HG02798 (cell line): ENCODE measurements at regions not wholly inside any gene's neighbourhood (a gene's known extent, or its start where the extent isn't known, plus 50 kb on each side); places are given as distances from the start of the nearest gene placed in this dataset.

Source experiments
- ATAC-seq: cut with Tn5 transposase; IDR thresholded peaks from one replicate; pipeline ENCODE4 v1.9.1; 2021; ENCODE audit warnings: mild to moderate bottlenecking; ENCODE audit not compliant: unreplicated experiment, poor library complexity

GRCh38 chr3:174755833-174756829, 103.0 kb upstream of the NAALADL2 start:
- ATAC-seq = no peak

- no peak for ATAC-seq
Measured at GRCh38 chr3:174758943-174759342, 100.2 kb upstream of the NAALADL2 start.

GRCh38 chr3:174767406-174767805, 91.7 kb upstream of the NAALADL2 start:
- ATAC-seq = no peak

DNA sequence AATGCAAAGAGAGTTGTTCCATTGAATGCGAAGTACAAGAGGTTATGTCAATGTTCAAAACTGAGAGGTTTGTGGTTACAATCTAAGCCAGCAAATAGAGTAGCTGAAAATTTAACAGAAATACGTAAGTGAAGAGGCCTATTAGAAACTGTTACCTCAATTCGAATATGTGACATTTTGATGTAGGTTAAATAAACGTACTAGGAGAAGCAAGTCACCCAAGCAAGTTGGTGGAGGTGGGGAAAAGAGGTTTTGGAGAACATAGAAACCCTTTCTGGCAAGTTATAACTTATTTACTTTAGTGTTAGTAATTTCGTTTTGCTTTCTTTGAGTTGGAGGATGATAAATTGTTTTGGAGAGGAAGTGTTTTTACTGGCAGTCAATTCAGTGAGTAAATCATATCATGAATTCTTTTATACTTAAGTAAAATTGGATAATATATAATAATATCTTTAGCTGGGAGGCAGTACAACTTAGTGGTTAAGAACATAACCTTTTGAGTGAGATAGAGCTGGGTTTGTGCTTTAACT, 91.2 kb upstream of the NAALADL2 start:
- ATAC-seq = no peak

GRCh38 chr3:174769171-174769570, 90.0 kb upstream of the NAALADL2 start:
- ATAC-seq = no peak

DNA sequence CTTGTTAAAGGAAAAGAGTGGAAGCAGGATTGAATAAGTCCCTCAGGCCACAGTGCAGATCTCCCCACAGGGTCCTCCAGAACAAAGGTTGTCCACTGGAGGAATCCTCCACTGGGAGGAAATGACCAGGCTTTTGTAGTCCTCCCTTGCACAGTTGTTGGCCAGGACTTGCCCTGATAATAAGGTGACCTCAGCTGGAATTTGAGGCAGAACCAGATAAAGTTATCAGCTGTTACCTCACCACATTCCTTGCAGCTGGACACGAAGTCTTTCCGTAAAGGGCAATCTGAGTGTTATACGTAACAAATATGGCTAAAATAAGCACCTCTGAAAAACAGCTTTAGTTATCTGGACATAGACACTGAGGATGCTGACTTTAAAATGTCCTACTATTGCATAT, 83.5 kb upstream of the NAALADL2 start:
- no peak for ATAC-seq

- no peak for ATAC-seq
Measured at GRCh38 chr3:174776123-174776522, 83.0 kb upstream of the NAALADL2 start.

GRCh38 chr3:174776636-174777035, 82.5 kb upstream of the NAALADL2 start:
- no peak for ATAC-seq

GRCh38 chr3:174777813-174778212, 81.3 kb upstream of the NAALADL2 start:
- no peak for ATAC-seq

- no peak for ATAC-seq
Measured at GRCh38 chr3:174783502-174783901, 75.6 kb upstream of the NAALADL2 start.

DNA sequence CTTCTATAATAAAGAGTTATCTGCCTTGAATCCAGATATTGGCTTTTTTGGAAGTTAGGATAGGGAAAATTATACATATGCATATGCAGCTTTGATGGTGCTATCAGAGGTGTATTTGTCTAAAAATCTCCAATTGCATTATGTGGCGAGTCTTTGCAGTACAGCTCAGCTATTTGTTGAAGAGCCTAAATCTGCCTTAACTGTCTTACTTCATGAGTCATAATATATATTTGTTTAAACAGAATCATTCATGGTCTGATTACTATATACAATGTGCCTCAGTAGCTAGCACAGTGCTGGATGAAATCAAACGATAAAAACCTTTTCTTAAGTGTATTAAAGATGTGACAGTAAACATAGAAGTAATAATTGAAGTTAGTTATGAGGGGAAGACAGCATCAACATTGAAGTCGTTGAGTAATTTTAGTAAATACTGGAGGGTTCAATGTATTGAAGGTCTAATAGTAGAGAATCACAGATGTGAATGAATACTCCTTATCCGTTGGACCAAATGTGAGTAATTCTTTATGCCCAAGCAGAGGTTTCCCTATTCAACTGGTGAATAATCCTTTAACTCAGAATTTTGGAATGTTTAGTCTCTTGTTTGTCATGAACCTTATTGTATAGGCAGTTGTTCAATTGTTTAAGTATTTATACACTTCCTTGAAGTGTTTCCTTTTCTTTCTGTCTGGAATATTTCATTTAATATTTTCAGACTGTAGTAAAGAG, 74.8 kb upstream of the NAALADL2 start:
- no peak for ATAC-seq

DNA sequence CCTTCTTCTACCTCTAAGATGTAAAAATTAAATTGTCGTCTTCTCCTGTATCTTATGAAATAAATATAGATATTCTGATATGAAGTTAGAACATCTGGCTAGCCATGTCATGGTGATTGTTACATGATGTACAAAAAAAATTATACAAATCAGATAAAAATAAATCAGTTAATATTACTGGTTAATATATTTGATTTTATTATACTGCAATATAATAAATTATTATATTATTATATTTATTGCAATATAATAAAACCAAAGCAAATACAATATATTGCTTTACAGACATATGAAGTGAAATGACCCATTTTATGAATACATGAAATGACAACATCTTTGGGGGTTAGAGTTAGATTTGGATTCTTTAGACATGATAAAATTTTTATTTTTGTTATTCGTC, 72.3 kb upstream of the NAALADL2 start:
- no peak for ATAC-seq

- ATAC-seq = no peak
Measured at GRCh38 chr3:174791161-174791560, 68.0 kb upstream of the NAALADL2 start.

DNA sequence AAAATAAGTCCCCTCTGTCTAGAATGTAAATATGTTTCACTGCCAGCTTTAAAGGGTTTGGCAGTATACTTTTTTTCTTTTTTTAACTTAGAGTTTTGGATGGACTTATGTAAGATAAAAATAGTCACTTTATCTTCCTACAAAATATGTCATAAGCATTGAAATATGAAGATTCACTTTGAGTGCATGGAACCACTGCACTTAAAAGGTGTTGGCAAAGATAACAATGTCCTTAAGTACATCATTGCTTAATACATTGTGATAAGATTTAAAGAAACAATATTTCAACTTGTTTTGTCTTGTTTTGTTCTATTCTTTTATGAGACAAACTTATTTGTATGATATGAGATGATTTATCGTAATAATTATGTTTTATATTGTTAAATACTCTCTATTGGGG, 66.3 kb upstream of the NAALADL2 start:
- no peak for ATAC-seq
